ENCODE measurements at regions not wholly inside any gene's neighbourhood (a gene's known extent, or its start where the extent isn't known, plus 50 kb on each side); places are given as distances from the start of the nearest gene placed in this dataset.

DNA sequence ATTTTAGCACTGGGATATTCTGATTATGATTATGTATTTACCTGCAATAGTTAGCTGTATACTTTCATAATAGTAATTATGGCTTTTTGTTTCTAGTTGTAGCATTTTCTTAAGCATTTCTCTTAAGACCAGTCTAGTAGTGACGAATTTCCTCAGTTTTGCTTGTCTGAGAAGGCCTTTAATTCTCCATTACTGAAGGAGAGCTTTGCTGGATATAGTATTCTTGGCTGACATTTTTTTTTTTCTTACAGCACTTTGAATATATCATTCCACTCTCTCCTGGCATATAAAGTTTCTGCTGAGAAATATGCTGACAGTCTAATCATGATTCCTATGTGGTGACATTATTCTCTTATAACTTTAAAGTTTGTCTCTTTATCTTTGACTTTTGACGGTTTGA, 181.1 kb upstream of the DMRTA1 start:
- no peak overlapping the region for H3K27ac ChIP-seq (ENCODE audit: insufficient read length, low read depth, low read length)
- TF ChIP-seq, protein P1, sequence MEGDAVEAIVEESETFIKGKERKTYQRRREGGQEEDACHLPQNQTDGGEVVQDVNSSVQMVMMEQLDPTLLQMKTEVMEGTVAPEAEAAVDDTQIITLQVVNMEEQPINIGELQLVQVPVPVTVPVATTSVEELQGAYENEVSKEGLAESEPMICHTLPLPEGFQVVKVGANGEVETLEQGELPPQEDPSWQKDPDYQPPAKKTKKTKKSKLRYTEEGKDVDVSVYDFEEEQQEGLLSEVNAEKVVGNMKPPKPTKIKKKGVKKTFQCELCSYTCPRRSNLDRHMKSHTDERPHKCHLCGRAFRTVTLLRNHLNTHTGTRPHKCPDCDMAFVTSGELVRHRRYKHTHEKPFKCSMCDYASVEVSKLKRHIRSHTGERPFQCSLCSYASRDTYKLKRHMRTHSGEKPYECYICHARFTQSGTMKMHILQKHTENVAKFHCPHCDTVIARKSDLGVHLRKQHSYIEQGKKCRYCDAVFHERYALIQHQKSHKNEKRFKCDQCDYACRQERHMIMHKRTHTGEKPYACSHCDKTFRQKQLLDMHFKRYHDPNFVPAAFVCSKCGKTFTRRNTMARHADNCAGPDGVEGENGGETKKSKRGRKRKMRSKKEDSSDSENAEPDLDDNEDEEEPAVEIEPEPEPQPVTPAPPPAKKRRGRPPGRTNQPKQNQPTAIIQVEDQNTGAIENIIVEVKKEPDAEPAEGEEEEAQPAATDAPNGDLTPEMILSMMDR (conservative IDR thresholded peaks at IDR 0.05), result no peak
- no peak overlapping the region for H2BK20ac ChIP-seq (ENCODE audit: low read depth, low read length, poor library complexity, severe bottlenecking)
- H4K20me1 ChIP-seq (ENCODE audit: control insufficient read depth, insufficient read depth, insufficient read length), result no peaks in the 10 kb centered on the region
- H4K5ac ChIP-seq (ENCODE audit: insufficient read length, low read depth, low read length), result no peak overlapping the region
- H3K79me2 ChIP-seq (ENCODE audit: insufficient read depth, low read length), result no peaks in the 10 kb centered on the region
- H2AFZ ChIP-seq (ENCODE audit: low read length), result no peak overlapping the region
- H2BK15ac ChIP-seq (ENCODE audit: low read depth, low read length), result no peak overlapping the region
- H2BK120ac ChIP-seq (ENCODE audit: low read depth, low read length, poor library complexity, severe bottlenecking), result no peak overlapping the region
- H3K23ac ChIP-seq (ENCODE audit: insufficient read length, low read depth, low read length), result no peak overlapping the region
- no peaks in the 10 kb centered on the region for H3K27me3 ChIP-seq (ENCODE audit: insufficient read depth, low read length)
- H2BK5ac ChIP-seq (ENCODE audit: insufficient read length, low read length), result no peak overlapping the region
- no peak for DNase-seq
- WGBS (ENCODE audit: extremely low coverage, insufficient read length, low lambda C conversion rate), result no CpG with 5 or more reads among the region's 2 CpGs
- no peak overlapping the region for H2AK5ac ChIP-seq (ENCODE audit: insufficient read length, low read length)
- no peak overlapping the region for H3K14ac ChIP-seq (ENCODE audit: insufficient read depth, low read length)
- H4K8ac ChIP-seq (replicated peaks; ENCODE audit: insufficient read length, low read depth, low read length), result no peak overlapping the region
- H3K27me3 Mint-ChIP-seq (ENCODE audit: low read depth), result no peaks in the 10 kb centered on the region
- H3T11ph ChIP-seq (ENCODE audit: low read length), result no peak overlapping the region
- no peak overlapping the region for H3K56ac ChIP-seq (ENCODE audit: insufficient read length, low read depth, low read length)
- no peak overlapping the region for H3K4me3 Mint-ChIP-seq
- H3K9me3 Mint-ChIP-seq, result peaks cover 15 to 17% of the 10 kb centered on the region in 2 experiments
- H3K36me3 Mint-ChIP-seq (ENCODE audit: insufficient read depth in 1 of 3, low read depth in 3 of 3), result peaks cover 2 to 11% (median 5%) of the 10 kb centered on the region in 3 experiments; a peak in 3 of 7 replicates
- H3K4ac ChIP-seq (ENCODE audit: low read depth, low read length), result no peak overlapping the region
- H4K91ac ChIP-seq (ENCODE audit: insufficient read length, low read depth, low read length), result no peak overlapping the region
- H3K23me2 ChIP-seq (ENCODE audit: insufficient read length, low read depth, low read length, poor library complexity, severe bottlenecking), result no peaks in the 10 kb centered on the region
- H3K9me3 ChIP-seq (ENCODE audit: control insufficient read depth, low read depth, low read length), result no peaks in the 10 kb centered on the region
- H3K18ac ChIP-seq (ENCODE audit: insufficient read length, low read depth, low read length), result no peak overlapping the region
- H3K27ac Mint-ChIP-seq, result no peak overlapping the region
- no peak overlapping the region for H3K9ac ChIP-seq (ENCODE audit: extremely low read depth, insufficient read length, low read length)
- H3K4me2 ChIP-seq (ENCODE audit: insufficient read depth, insufficient read length, low read length), result no peak overlapping the region
- H2BK12ac ChIP-seq (ENCODE audit: insufficient read length, low read depth, low read length), result no peak overlapping the region
- no peaks in the 10 kb centered on the region for H3K4me1 Mint-ChIP-seq
- H3K79me1 ChIP-seq (ENCODE audit: insufficient read depth, low read depth, low read length, poor library complexity, severe bottlenecking), result no peaks in the 10 kb centered on the region
- H3K4me1 ChIP-seq (ENCODE audit: insufficient read depth, low read length), result no peaks in the 10 kb centered on the region

Measured in H9 (cell line).